HL-60 (cell line): ENCODE measurements at regions not wholly inside any gene's neighbourhood (a gene's known extent, or its start where the extent isn't known, plus 50 kb on each side); places are given as distances from the start of the nearest gene placed in this dataset.

Experiments
- CTCF ChIP-seq: IDR thresholded peaks from one replicate; pipeline ENCODE4 v1.5.1; 2011; ENCODE audit warnings: low read length, control low read depth, inconsistent platforms; ENCODE audit not compliant: insufficient read depth
- POLR2AphosphoS5 ChIP-seq: IDR thresholded peaks from 2 replicates; pipeline ENCODE4 v1.6.1; 2012; ENCODE audit warnings: low read depth

- no peak for TF ChIP-seq CTCF
- no peak for TF ChIP-seq POLR2AphosphoS5
Measured at GRCh38 chr9:113734826-113735225, 141.3 kb upstream of the ZNF618 start.
